DMS 273 treated with DMSO at 0.1 percent for 48 hours (cell line): ENCODE measurements at regions not wholly inside any gene's neighbourhood (a gene's known extent, or its start where the extent isn't known, plus 50 kb on each side); places are given as distances from the start of the nearest gene placed in this dataset.

Experiments used
- DNase-seq: peaks from one replicate; lab custom pipeline; 2025; lab: John Stamatoyannopoulos, UW

GRCh38 chr22:48478529-48479265, 1349.0 kb downstream of the BRD1 start:
- DNase-seq, result no peak

DNA sequence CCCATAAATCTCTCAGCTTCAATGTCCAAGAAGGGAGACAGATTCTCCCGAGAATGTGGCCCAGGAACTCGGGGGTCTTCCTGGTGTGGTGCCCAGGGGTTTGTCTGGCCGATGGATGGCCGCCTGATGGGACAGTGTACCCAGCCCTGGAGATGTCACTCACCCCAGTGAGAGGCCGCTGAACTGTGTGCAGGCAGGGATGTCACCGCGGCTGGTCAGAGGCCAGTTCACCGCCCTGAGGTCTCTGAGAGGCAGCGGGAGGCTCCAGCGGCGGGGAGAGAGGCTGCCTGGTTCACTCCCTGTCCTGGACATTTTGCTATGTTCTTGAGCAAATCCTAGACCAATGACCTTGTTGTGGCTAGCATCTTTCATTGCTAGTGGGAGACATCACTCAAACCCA, 1349.5 kb downstream of the BRD1 start:
- DNase-seq, result no peak

DNA sequence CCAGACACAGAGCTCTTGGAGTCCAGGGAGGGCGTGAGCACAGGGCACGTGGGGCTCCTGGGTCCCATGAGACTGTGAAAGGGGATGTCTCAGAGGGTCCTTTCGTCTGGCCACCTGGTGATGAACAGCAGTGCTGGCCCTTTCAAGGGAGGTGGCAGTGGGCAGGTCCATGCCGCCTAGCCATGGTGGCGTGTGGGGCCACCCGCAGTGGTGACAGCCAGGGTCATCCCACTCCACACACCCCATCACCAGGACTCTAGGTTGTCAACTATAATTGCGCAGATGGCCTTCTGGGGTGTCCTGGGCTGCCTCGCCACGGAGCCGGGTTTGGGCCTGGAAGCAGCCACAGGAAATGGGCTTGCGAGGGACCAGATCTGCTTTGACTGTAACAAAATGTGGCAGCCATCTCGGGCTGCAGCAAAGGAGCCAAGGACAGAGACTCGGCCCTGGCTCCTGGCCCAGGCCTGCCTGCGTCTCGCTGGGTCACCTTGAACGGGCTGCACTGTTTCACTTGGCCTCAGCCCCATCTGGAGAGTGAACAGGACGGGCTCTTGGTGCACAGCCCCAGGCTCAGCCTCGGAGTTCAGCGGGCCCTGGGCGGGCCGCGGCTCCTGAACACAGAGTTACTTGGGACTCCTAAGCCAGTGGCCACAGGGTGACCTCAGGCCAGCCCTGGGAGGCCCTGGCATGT, 1350.5 kb downstream of the BRD1 start:
- no peak for DNase-seq

DNA sequence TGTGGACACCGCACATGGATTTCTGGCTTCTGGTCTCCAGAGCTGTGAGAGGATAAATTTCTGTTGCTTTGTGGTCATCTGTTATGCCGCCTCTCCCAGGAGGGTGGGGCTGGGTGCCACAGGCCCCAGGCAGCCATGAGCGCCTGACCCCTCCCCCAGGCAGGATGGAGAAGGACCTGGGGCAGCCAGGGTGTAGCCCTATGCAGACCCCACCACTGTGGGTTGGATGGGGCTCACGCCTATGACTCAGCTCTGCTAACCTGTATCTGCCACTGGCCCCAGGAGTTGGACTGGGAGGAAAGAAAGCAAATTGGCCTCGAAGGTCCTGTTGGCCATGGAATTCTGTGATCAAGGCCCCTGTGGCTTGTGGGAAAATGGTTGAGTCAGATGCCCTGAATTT, 1351.1 kb downstream of the BRD1 start:
- DNase-seq, result no peak

- DNase-seq, result no peak
Measured at GRCh38 chr22:48475661-48476345, 1351.9 kb downstream of the BRD1 start.

- no peak for DNase-seq
Measured at GRCh38 chr22:48474881-48475280, 1352.8 kb downstream of the BRD1 start.

DNA sequence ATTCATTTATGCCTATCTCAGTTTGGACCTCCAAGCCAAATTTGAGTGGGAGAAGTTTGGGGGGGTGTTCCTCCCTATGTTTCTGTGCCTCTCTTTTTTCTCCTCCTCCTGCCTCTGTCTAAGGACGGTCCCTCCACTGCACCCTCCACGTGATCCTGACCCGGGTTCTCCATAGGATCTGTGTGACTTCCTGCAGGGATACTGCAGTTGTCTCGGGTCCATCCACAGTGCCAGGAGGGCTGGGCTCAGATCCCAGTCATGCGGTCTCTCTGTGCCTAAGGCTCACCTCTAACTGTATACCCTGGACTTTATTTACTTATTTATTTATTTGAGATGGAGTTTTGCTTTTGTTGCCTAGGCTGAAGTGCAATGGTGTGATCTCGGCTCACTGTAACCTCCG, 1354.5 kb downstream of the BRD1 start:
- no peak for DNase-seq

DNA sequence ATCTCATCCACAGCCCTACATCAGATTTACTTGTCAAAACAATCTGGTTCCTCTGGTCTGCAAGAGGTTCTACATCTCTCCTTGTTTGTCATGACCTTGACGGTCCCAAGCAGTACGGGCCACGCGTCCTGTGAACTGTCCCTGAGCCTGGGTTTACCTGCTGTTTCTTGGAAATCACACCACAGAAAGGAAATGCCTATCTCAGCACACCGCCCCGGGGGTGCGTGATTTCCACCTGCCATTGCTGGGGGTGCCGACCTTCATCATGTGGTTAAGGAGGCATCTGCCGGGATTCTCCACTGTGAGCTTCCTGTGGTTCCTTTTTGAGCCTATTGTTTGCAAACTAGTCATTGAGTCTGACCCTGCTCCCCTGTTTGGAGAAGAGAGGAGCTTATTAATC, 1363.4 kb downstream of the BRD1 start:
- no peak for DNase-seq

GRCh38 chr22:48459859-48460823, 1367.5 kb downstream of the BRD1 start:
- no peak for DNase-seq

DNA sequence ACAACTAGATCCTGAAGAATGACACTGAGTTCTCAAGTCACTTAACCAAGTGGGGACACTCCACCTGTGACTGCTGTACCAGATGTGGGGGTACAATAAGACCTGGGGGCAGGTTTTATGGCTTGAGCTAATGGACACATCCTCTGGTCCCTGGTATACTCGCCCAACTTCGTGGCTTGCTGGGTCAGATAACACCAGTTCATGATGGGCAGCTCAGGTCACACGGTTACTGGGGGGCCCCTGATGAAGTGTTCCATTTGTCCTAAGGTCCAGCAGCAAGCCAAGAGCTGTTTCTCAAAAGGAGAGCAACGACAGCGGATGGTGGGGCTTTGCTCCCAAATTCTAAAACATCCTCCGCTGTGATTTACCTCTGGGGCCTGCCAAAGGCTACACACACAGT, 1368.4 kb downstream of the BRD1 start:
- DNase-seq, result no peak

GRCh38 chr22:48456449-48456848, 1371.2 kb downstream of the BRD1 start:
- no peak for DNase-seq

DNA sequence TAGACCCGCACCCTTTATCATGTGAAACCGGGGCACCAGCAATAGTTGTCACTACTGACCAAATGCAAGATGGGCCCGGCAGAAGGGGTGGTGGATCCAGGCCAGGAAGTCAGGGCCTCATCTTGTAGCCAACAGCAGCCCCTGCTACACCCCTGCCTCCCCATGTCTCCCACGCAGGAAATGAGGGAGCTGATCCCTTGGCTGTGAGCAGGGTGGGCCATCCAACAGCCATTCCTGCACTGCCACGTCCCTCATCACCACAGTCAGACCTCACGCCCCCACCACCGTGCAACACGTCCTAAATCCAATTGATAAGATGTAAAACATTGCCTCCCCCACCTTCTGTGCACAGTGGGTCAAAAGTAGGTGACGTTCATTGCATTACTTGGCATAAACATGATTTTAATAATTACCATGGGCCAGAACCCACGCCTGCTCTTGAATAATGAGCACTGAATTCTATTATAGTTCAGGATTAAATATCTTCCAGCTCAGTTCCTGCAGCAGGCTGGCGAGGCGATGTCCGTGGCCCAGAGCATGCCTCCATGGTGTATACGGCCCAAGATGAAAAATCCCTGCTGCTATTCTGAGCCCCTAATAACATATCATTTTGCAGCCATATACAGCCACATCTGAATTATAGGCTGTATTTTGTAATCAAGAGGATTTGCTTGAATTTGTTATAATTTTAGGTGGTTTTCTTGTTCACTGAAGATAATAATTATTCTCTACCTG, 1373.8 kb downstream of the BRD1 start:
- DNase-seq, result no peak

- no peak for DNase-seq
Measured at GRCh38 chr22:48453171-48453570, 1374.5 kb downstream of the BRD1 start.

- DNase-seq, result no peak
Measured at GRCh38 chr22:48452766-48453165, 1374.9 kb downstream of the BRD1 start.

- no peak for DNase-seq
Measured at GRCh38 chr22:48451891-48452290, 1375.8 kb downstream of the BRD1 start.

DNA sequence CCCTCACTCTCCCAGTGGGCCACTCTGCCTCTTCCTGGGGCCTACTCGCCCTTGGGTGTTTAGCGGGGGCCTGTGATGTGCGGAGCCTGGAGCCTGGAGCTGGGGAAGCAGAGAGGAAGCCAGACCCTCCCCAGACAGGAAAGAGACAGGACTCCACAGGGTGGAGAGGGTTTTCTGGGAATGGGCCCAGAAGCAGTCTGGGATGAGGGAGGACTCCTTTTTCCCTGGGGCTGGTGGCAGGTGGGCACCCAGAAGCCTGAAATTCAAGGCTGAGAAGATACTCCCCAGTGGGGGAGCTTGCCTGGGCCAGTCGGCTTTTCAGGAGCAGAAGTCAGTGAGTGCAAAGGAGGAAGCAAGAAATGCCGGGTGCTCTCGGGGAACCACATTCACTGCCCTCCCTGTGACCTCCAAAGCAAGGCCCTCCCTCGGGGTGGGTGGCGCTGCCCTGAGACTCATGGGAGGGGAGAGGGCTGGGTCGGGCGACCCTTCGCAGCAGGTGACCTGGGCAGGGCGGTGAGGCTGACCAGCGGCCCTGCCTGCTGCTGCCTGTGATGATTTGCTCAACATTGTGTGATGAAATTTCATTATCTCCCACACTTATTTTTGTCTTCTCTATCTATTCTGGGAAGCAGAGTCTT, 1377.4 kb downstream of the BRD1 start:
- DNase-seq, result no peak

- no peak for DNase-seq
Measured at GRCh38 chr22:48449466-48450187, 1378.0 kb downstream of the BRD1 start.

DNA sequence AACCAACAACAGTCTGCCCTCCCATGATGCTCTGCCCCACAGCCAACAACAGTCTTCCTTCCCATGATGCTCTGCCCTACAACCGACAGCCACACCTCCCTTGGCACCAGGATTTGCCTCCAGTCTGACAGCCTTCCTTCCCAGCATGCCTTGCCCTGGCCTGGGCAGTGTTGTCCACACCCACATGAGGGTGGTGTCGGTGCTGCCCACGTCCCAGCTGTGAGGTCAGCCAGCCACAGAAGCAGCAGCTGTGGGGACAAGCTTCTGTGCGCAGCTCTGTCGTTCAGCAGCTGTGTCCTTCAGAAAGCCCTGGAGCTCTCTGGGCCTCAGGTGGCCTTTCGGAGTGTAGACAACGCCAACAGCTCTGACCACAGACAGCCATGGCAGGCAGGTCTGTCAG, 1378.9 kb downstream of the BRD1 start:
- no peak for DNase-seq

DNA sequence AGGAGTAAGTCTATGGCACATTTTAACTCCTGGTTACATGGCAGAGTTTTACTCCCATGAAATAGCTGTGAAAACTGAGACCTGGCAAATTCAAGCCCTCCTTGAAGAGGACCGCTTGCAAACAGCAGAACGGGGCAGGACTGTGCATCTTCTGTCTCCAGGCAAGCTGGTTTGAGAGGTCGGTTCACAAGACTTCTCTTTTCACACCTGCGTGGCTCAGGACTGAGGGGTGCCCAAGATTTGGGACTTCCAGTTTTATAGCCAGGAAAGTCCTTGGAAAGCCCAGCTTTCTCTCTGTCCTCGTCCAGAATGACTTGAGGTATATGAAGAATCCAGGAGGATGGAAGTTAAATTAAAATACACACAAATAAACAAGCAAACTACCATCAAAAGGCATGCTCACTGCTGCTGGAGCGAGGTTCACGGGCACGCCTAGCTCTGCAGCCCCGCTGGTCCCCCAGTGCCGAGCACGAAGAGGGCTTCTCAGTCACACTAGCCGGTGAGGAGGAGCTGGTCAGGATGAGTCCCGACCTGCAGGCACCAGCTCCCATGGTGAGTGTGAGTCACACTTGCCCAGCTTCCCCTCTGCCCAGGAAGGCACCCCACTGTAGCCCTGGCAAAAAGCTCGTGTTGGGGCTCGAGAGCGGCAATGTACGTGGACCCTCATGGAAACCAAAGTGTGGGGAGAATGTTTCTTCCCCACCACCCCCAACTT, 1382.4 kb downstream of the BRD1 start:
- no peak for DNase-seq
